Endodermal cell (in vitro differentiated cells): ENCODE measurements at regions not wholly inside any gene's neighbourhood (a gene's known extent, or its start where the extent isn't known, plus 50 kb on each side); places are given as distances from the start of the nearest gene placed in this dataset.

Source experiments
- DNase-seq: peaks from one replicate; pipeline ENCODE4 v3.0.0-alpha.2; 2017
- H3K27ac ChIP-seq: 2 replicates; pipeline ENCODE4 v1.5.1; 2013; ENCODE audit warnings: mild to moderate bottlenecking, low read depth, low read length, moderate library complexity
- H3K27me3 ChIP-seq: 2 replicates; pipeline ENCODE4 v1.6.1; 2013; ENCODE audit warnings: mild to moderate bottlenecking, low read length, moderate library complexity; ENCODE audit not compliant: insufficient read depth, control insufficient read depth, poor library complexity, severe bottlenecking
- H3K36me3 ChIP-seq: 2 replicates; pipeline ENCODE4 v1.7.0; 2013; ENCODE audit warnings: mild to moderate bottlenecking, low read length, moderate library complexity; ENCODE audit not compliant: control insufficient read depth, insufficient read depth
- H3K4me1 ChIP-seq: one replicate; pipeline ENCODE4 v1.7.0; 2013; ENCODE audit warnings: low read length; ENCODE audit not compliant: control insufficient read depth, insufficient read depth
- H3K4me3 ChIP-seq: 2 replicates; pipeline ENCODE4 v1.5.1; 2013; ENCODE audit warnings: mild to moderate bottlenecking, low read length, moderate library complexity
- H3K9ac ChIP-seq: 2 replicates; pipeline ENCODE4 v1.6.1; 2013; ENCODE audit warnings: mild to moderate bottlenecking, low read length, moderate library complexity; ENCODE audit not compliant: poor library complexity, severe bottlenecking; ENCODE audit errors: extremely low read depth
- H3K9me3 ChIP-seq: 2 replicates; pipeline ENCODE4 v1.6.1; 2013; ENCODE audit warnings: mild to moderate bottlenecking, low read length, moderate library complexity; ENCODE audit not compliant: control insufficient read depth
- H3K27ac Mint-ChIP-seq: 2 replicates; pipeline ENCODE4 v1.8.0; 2020; ENCODE audit warnings: mixed read lengths
- H3K27me3 Mint-ChIP-seq: 2 replicates; pipeline ENCODE4 v1.8.0; 2021; ENCODE audit warnings: mild to moderate bottlenecking, mixed read lengths; ENCODE audit not compliant: insufficient read depth
- H3K36me3 Mint-ChIP-seq: 2 replicates; pipeline ENCODE4 v1.8.0; 2020; ENCODE audit warnings: low read depth, mixed read lengths
- H3K4me1 Mint-ChIP-seq: 2 replicates; pipeline ENCODE4 v1.8.0; 2020; ENCODE audit warnings: mixed read lengths
- H3K4me3 Mint-ChIP-seq: 2 replicates; pipeline ENCODE4 v1.8.0; 2020; ENCODE audit warnings: mild to moderate bottlenecking, moderate library complexity, mixed read lengths
- H3K9me3 Mint-ChIP-seq: 2 replicates; pipeline ENCODE4 v1.8.0; 2020; ENCODE audit warnings: mild to moderate bottlenecking, mixed read lengths
- CTCF ChIP-seq: fragments of 200-600 bp; sonication (generic); conservative IDR thresholded peaks from 2 replicates; pipeline ENCODE4 v1.5.0; 2021; ENCODE audit warnings: antibody characterized with exemption, mild to moderate bottlenecking
- WGBS, 2 experiments: methylation state at CpG; one replicate each; pipeline versions ENCODE4 v1.1.5 to v1.1.7; 2013; ENCODE audit warnings: missing lambda C conversion rate in 2 of 2, mixed read lengths in 1 of 2; ENCODE audit not compliant: insufficient coverage in 1 of 2, insufficient read length in 1 of 2; 5-methylcytosine and 5-hydroxymethylcytosine counted together

GRCh38 chr6:144449218-144449617 is 164.1 kb downstream of the UTRN start:
- WGBS, 2 experiments, result 95 to 100% methylated on average over 7 of the region's 7 CpGs
- Histone ChIP-seq H3K9me3 (peaks cover 10% of the 10 kb centered on the region), H3K9ac (no peak overlapping the region), H3K4me1 (no peaks in the 10 kb centered on the region), H3K27me3 (no peaks in the 10 kb centered on the region), H3K36me3 (peaks cover 84% of the 10 kb centered on the region), H3K27ac (no peak overlapping the region), H3K4me3 (no peak overlapping the region)
- TF ChIP-seq CTCF, result no peak
- Mint-ChIP-seq H3K9me3 (no peaks in the 10 kb centered on the region), H3K4me1 (peaks cover 5% of the 10 kb centered on the region), H3K27me3 (no peaks in the 10 kb centered on the region), H3K36me3 (peaks cover 43% of the 10 kb centered on the region), H3K4me3 (no peak overlapping the region), H3K27ac (no peak overlapping the region)
- DNase-seq, result no peak

GRCh38 chr6:144449911-144450597 is 164.9 kb downstream of the UTRN start:
- peaks cover 83% of the 10 kb centered on the region for H3K36me3 ChIP-seq
- peak; percentile 48 for DNase-seq
- H3K27ac ChIP-seq, result no peak overlapping the region
- Mint-ChIP-seq H3K27ac (no peak overlapping the region), H3K4me3 (no peak overlapping the region), H3K36me3 (peaks cover 43% of the 10 kb centered on the region), H3K9me3 (no peaks in the 10 kb centered on the region), H3K27me3 (no peaks in the 10 kb centered on the region), H3K4me1 (peaks cover 5% of the 10 kb centered on the region)
- no peaks in the 10 kb centered on the region for H3K4me1 ChIP-seq
- WGBS, 2 experiments, result 90 to 95% methylated on average over 8 of the region's 8 CpGs
- no peak overlapping the region for H3K4me3 ChIP-seq
- no peak overlapping the region for H3K9ac ChIP-seq
- peaks cover 10% of the 10 kb centered on the region for H3K9me3 ChIP-seq
- H3K27me3 ChIP-seq, result no peaks in the 10 kb centered on the region
- no peak for TF ChIP-seq CTCF

- H3K4me3 ChIP-seq, result no peak overlapping the region
- 91 to 94% methylated on average over 4 to 5 of the region's 5 CpGs for WGBS, 2 experiments
- Mint-ChIP-seq H3K36me3 (peaks cover 49% of the 10 kb centered on the region), H3K4me3 (no peak overlapping the region), H3K4me1 (no peaks in the 10 kb centered on the region), H3K27ac (no peak overlapping the region), H3K9me3 (peaks cover 4% of the 10 kb centered on the region), H3K27me3 (no peaks in the 10 kb centered on the region)
- H3K27me3 ChIP-seq, result no peaks in the 10 kb centered on the region
- no peak for TF ChIP-seq CTCF
- peaks cover 4% of the 10 kb centered on the region for H3K9me3 ChIP-seq
- DNase-seq, result no peak
- H3K9ac ChIP-seq, result no peak overlapping the region
- no peak overlapping the region for H3K27ac ChIP-seq
- no peaks in the 10 kb centered on the region for H3K4me1 ChIP-seq
- H3K36me3 ChIP-seq, result peaks cover 48% of the 10 kb centered on the region
Measured at GRCh38 chr6:144460327-144461095, 175.4 kb downstream of the UTRN start.
